ENCODE measurements at regions not wholly inside any gene's neighbourhood (a gene's known extent, or its start where the extent isn't known, plus 50 kb on each side); places are given as distances from the start of the nearest gene placed in this dataset.

DNA sequence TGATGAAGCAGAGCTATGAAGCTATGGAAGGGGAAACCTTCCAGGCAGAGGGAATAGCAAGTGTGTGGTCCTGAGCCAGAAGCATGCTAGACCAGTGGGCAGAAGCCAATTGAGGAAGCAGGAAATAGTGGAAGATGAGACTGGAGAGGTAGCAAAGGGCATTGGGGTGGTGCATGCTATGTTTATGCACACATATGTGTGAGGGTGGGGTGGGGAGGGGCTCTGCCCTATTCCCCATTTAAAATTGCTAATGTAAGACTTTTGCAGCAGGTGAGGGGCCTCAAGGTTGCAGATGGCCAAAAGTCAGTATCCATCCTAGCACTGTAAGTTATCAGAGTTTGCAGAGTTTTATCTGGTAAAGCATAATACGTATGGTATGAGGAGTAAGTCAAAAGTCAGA lies 626.6 kb upstream of the KIRREL3 start:
- Histone ChIP-seq H3K4me1 (ENCODE audit: control insufficient read depth in 5 of 5, insufficient read depth in 5 of 5, low read length in 5 of 5) (peaks cover 0 to 9% (median 0%) of the 10 kb centered on the region in 5 donors), H3K9me3 (ENCODE audit: control insufficient read depth in 5 of 5, low read length in 5 of 5) (no peaks in the 10 kb centered on the region), H3K36me3 (ENCODE audit: control insufficient read depth in 5 of 5, insufficient read depth in 5 of 5, low read length in 5 of 5) (no peaks in the 10 kb centered on the region), H3K9ac (ENCODE audit: low read length in 5 of 5) (no peak overlapping the region), H3K27me3 (ENCODE audit: control insufficient read depth in 5 of 5, insufficient read depth in 4 of 5, low read length in 5 of 5) (no peaks in the 10 kb centered on the region), H3K27ac (ENCODE audit: low read depth, low read length) (no peak overlapping the region), H3K4me3 (ENCODE audit: low read depth in 1 of 5, low read length in 5 of 5) (no peak overlapping the region)

- Histone ChIP-seq H3K36me3 (ENCODE audit: control insufficient read depth in 5 of 5, insufficient read depth in 5 of 5, low read length in 5 of 5) (no peaks in the 10 kb centered on the region), H3K27me3 (ENCODE audit: control insufficient read depth in 5 of 5, insufficient read depth in 4 of 5, low read length in 5 of 5) (no peaks in the 10 kb centered on the region), H3K9ac (ENCODE audit: low read length in 5 of 5) (no peak overlapping the region), H3K4me3 (ENCODE audit: low read depth in 1 of 5, low read length in 5 of 5) (no peak overlapping the region), H3K9me3 (ENCODE audit: control insufficient read depth in 5 of 5, low read length in 5 of 5) (no peaks in the 10 kb centered on the region), H3K27ac (ENCODE audit: low read depth, low read length) (no peak overlapping the region), H3K4me1 (ENCODE audit: control insufficient read depth in 5 of 5, insufficient read depth in 5 of 5, low read length in 5 of 5) (peaks cover 0 to 9% (median 0%) of the 10 kb centered on the region in 5 donors)
These were observed 624.8 kb upstream of the KIRREL3 start for GRCh38 chr11:127625402-127625801.

- no peak overlapping the region for H3K4me3 ChIP-seq (ENCODE audit: low read depth in 1 of 5, low read length in 5 of 5)
- no peaks in the 10 kb centered on the region for H3K27me3 ChIP-seq (ENCODE audit: control insufficient read depth in 5 of 5, insufficient read depth in 4 of 5, low read length in 5 of 5)
- no peak overlapping the region for H3K9ac ChIP-seq (ENCODE audit: low read length in 5 of 5)
- H3K4me1 ChIP-seq (ENCODE audit: control insufficient read depth in 5 of 5, insufficient read depth in 5 of 5, low read length in 5 of 5): peaks cover 0 to 9% (median 0%) of the 10 kb centered on the region in 5 donors
- no peaks in the 10 kb centered on the region for H3K36me3 ChIP-seq (ENCODE audit: control insufficient read depth in 5 of 5, insufficient read depth in 5 of 5, low read length in 5 of 5)
- no peak overlapping the region for H3K27ac ChIP-seq (ENCODE audit: low read depth, low read length)
- H3K9me3 ChIP-seq (ENCODE audit: control insufficient read depth in 5 of 5, low read length in 5 of 5): no peaks in the 10 kb centered on the region
These were observed 623.8 kb upstream of the KIRREL3 start for GRCh38 chr11:127624306-127624856.

DNA sequence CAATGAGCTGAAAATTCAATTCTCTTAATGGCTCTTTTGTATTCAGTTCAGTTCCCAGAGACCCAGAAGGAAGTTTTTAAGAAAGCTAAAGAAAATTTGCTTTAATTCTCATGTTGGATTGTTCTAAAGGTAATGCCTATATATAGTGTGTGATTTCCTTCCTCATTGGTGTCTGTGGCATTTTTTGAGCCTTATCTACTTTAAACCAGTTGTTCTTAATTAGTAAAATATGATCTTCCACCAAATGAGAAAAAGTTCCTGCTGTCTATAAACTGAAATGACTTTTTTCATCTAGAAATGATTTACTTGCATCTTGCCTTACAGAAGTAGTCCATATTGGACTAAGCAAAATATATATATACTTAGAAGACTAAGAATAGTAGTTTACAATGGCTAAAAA lies 622.1 kb upstream of the KIRREL3 start:
- Histone ChIP-seq H3K27me3 (ENCODE audit: control insufficient read depth in 5 of 5, insufficient read depth in 4 of 5, low read length in 5 of 5) (no peaks in the 10 kb centered on the region), H3K36me3 (ENCODE audit: control insufficient read depth in 5 of 5, insufficient read depth in 5 of 5, low read length in 5 of 5) (no peaks in the 10 kb centered on the region), H3K27ac (ENCODE audit: low read depth, low read length) (no peak overlapping the region), H3K9me3 (ENCODE audit: control insufficient read depth in 5 of 5, low read length in 5 of 5) (no peaks in the 10 kb centered on the region), H3K9ac (ENCODE audit: low read length in 5 of 5) (no peak overlapping the region), H3K4me3 (ENCODE audit: low read depth in 1 of 5, low read length in 5 of 5) (no peak overlapping the region), H3K4me1 (ENCODE audit: control insufficient read depth in 5 of 5, insufficient read depth in 5 of 5, low read length in 5 of 5) (peaks cover 0 to 5% (median 0%) of the 10 kb centered on the region in 5 donors)

DNA sequence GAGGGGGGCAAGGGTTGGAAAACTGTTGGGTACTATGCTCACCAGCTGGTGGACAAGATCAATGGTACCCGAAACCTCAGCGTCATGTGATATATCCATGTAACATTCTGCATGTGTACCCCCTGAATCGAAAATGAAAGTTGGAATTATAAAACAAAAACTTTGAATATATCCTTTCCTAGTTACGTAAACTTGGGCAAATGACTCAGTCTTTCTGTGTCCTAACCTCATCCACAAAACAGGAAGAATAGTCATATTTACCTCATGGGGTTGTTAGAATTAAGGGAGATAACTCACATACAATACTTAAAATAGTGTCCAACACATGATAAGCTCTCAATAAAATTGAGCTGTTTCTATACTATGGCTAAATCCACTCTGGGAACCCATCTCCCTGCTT lies 620.1 kb upstream of the KIRREL3 start:
- Histone ChIP-seq H3K4me3 (ENCODE audit: low read depth in 1 of 5, low read length in 5 of 5) (no peak overlapping the region), H3K27me3 (ENCODE audit: control insufficient read depth in 5 of 5, insufficient read depth in 4 of 5, low read length in 5 of 5) (no peaks in the 10 kb centered on the region), H3K27ac (ENCODE audit: low read depth, low read length) (no peak overlapping the region), H3K4me1 (ENCODE audit: control insufficient read depth in 5 of 5, insufficient read depth in 5 of 5, low read length in 5 of 5) (peaks cover 0 to 5% (median 0%) of the 10 kb centered on the region in 5 donors), H3K9ac (ENCODE audit: low read length in 5 of 5) (no peak overlapping the region), H3K36me3 (ENCODE audit: control insufficient read depth in 5 of 5, insufficient read depth in 5 of 5, low read length in 5 of 5) (no peaks in the 10 kb centered on the region), H3K9me3 (ENCODE audit: control insufficient read depth in 5 of 5, low read length in 5 of 5) (no peaks in the 10 kb centered on the region)

- H3K27me3 ChIP-seq (ENCODE audit: control insufficient read depth in 5 of 5, insufficient read depth in 4 of 5, low read length in 5 of 5): no peaks in the 10 kb centered on the region
- H3K9ac ChIP-seq (ENCODE audit: low read length in 5 of 5): no peak overlapping the region
- no peaks in the 10 kb centered on the region for H3K36me3 ChIP-seq (ENCODE audit: control insufficient read depth in 5 of 5, insufficient read depth in 5 of 5, low read length in 5 of 5)
- H3K4me1 ChIP-seq (ENCODE audit: control insufficient read depth in 5 of 5, insufficient read depth in 5 of 5, low read length in 5 of 5): peaks cover 0 to 5% (median 0%) of the 10 kb centered on the region in 5 donors
- H3K27ac ChIP-seq (ENCODE audit: low read depth, low read length): no peak overlapping the region
- no peak overlapping the region for H3K4me3 ChIP-seq (ENCODE audit: low read depth in 1 of 5, low read length in 5 of 5)
- no peaks in the 10 kb centered on the region for H3K9me3 ChIP-seq (ENCODE audit: control insufficient read depth in 5 of 5, low read length in 5 of 5)
These were observed 619.4 kb upstream of the KIRREL3 start for GRCh38 chr11:127619946-127620345.

DNA sequence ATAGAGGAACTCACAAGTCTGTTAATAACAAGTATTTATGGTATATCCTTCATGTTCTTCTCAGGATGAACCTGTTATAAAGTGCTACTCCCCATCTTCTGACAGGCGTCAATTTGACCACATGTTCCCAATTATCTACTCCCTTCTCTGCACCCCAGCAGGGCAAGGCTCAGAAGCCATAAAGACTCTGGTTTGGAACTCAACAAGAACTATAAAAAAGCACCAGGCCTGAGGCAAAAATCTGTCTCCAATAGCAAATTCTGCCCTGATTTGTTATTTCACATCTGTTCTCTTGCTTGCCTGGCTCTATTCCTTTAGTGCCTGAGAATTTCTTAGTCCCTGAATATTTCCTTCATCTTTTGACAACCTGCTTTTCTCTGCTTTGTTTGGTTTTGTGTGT lies 618.2 kb upstream of the KIRREL3 start:
- H3K27ac ChIP-seq (ENCODE audit: low read depth, low read length): no peak overlapping the region
- H3K4me3 ChIP-seq (ENCODE audit: low read depth in 1 of 5, low read length in 5 of 5): no peak overlapping the region
- H3K4me1 ChIP-seq (ENCODE audit: control insufficient read depth in 5 of 5, insufficient read depth in 5 of 5, low read length in 5 of 5): no peaks in the 10 kb centered on the region
- H3K36me3 ChIP-seq (ENCODE audit: control insufficient read depth in 5 of 5, insufficient read depth in 5 of 5, low read length in 5 of 5): no peaks in the 10 kb centered on the region
- no peak overlapping the region for H3K9ac ChIP-seq (ENCODE audit: low read length in 5 of 5)
- H3K27me3 ChIP-seq (ENCODE audit: control insufficient read depth in 5 of 5, insufficient read depth in 4 of 5, low read length in 5 of 5): no peaks in the 10 kb centered on the region
- H3K9me3 ChIP-seq (ENCODE audit: control insufficient read depth in 5 of 5, low read length in 5 of 5): no peaks in the 10 kb centered on the region

- Histone ChIP-seq H3K36me3 (ENCODE audit: control insufficient read depth in 5 of 5, insufficient read depth in 5 of 5, low read length in 5 of 5) (no peaks in the 10 kb centered on the region), H3K4me1 (ENCODE audit: control insufficient read depth in 5 of 5, insufficient read depth in 5 of 5, low read length in 5 of 5) (no peaks in the 10 kb centered on the region), H3K27me3 (ENCODE audit: control insufficient read depth in 5 of 5, insufficient read depth in 4 of 5, low read length in 5 of 5) (no peaks in the 10 kb centered on the region), H3K9me3 (ENCODE audit: control insufficient read depth in 5 of 5, low read length in 5 of 5) (no peaks in the 10 kb centered on the region), H3K4me3 (ENCODE audit: low read depth in 1 of 5, low read length in 5 of 5) (no peak overlapping the region), H3K27ac (ENCODE audit: low read depth, low read length) (no peak overlapping the region), H3K9ac (ENCODE audit: low read length in 5 of 5) (no peak overlapping the region)
These were observed 615.6 kb upstream of the KIRREL3 start for GRCh38 chr11:127616158-127616557.

DNA sequence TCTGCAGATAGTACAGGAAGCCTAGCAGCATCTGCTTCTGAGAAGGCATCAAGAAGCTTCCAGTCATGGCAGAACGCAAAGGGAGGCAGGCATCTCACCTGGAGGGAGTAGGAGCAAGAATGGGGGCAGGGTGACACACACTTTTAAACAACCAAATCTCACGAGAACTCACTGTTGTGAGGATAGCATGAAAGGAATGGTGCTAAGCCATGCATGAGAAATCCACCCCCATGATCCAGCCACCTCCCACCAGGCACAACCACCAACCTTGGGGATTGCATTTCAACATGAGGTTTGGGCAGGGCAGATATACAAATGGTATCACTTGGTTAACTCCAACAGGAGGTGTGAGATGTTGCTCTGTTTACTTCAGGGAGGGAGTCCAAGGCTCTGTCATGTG lies 612.0 kb upstream of the KIRREL3 start:
- no peak overlapping the region for H3K4me3 ChIP-seq (ENCODE audit: low read depth in 1 of 5, low read length in 5 of 5)
- no peaks in the 10 kb centered on the region for H3K36me3 ChIP-seq (ENCODE audit: control insufficient read depth in 5 of 5, insufficient read depth in 5 of 5, low read length in 5 of 5)
- no peaks in the 10 kb centered on the region for H3K4me1 ChIP-seq (ENCODE audit: control insufficient read depth in 5 of 5, insufficient read depth in 5 of 5, low read length in 5 of 5)
- no peak overlapping the region for H3K9ac ChIP-seq (ENCODE audit: low read length in 5 of 5)
- H3K27me3 ChIP-seq (ENCODE audit: control insufficient read depth in 5 of 5, insufficient read depth in 4 of 5, low read length in 5 of 5): peaks cover 0 to 2% (median 0%) of the 10 kb centered on the region in 5 donors
- H3K9me3 ChIP-seq (ENCODE audit: control insufficient read depth in 5 of 5, low read length in 5 of 5): no peaks in the 10 kb centered on the region
- no peak overlapping the region for H3K27ac ChIP-seq (ENCODE audit: low read depth, low read length)

DNA sequence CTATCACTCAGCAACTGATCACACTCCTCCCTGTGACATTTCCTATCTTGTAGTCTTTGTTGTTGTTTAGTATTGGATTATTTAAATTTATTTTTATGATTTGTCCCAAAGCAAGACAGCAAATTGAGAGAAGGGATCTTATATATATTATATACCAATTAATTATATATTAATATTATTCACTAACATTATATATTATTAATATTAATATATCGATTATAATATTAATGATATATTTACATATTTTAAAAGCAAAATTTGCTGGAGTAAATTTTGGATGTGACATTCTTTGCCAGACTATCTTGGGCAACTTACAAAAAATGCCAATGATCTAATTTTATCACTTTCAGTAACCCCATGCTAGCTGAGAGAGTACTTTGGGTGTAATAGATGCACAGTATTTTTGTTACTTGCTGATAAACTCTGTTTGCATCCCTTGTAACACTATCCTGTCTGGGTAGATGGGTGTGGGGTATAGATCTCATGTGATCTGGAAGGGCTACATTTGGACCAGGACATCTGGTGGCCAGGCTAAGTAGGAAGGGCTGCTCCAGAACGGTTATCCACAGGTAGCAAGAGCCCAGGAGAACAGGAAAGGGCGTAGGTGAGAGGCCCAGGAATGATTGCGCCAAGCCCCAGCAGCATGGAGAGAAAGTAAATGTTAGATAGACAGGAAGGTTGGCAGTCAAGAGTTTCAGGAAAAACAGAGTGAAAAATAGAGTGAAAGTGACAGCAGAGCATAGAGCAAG lies 608.6 kb upstream of the KIRREL3 start:
- no peaks in the 10 kb centered on the region for H3K4me1 ChIP-seq (ENCODE audit: control insufficient read depth in 5 of 5, insufficient read depth in 5 of 5, low read length in 5 of 5)
- no peak overlapping the region for H3K4me3 ChIP-seq (ENCODE audit: low read depth in 1 of 5, low read length in 5 of 5)
- no peaks in the 10 kb centered on the region for H3K9me3 ChIP-seq (ENCODE audit: control insufficient read depth in 5 of 5, low read length in 5 of 5)
- H3K9ac ChIP-seq (ENCODE audit: low read length in 5 of 5): no peak overlapping the region
- peaks cover 0 to 2% (median 0%) of the 10 kb centered on the region in 5 donors for H3K27me3 ChIP-seq (ENCODE audit: control insufficient read depth in 5 of 5, insufficient read depth in 4 of 5, low read length in 5 of 5)
- no peak overlapping the region for H3K27ac ChIP-seq (ENCODE audit: low read depth, low read length)
- no peaks in the 10 kb centered on the region for H3K36me3 ChIP-seq (ENCODE audit: control insufficient read depth in 5 of 5, insufficient read depth in 5 of 5, low read length in 5 of 5)
